ENCODE measurements at regions not wholly inside any gene's neighbourhood (a gene's known extent, or its start where the extent isn't known, plus 50 kb on each side); places are given as distances from the start of the nearest gene placed in this dataset.
"Not testable (repeated sequence)": the region's sequence is repeated elsewhere in the genome, so short reads cannot be mapped to it uniquely, and the experiment has no call there.

- TF ChIP-seq POLR2A, POLR2AphosphoS5, TAF1, POU2F2, SPI1 (IDR thresholded peaks at IDR 0.05; ENCODE audit: low read depth, low read length): not testable (repeated sequence)
Measured at GRCh38 chr7:65504504-65505319, 131.1 kb downstream of the ZNF92 start.
